Keratinocyte (primary cell): ENCODE measurements at regions not wholly inside any gene's neighbourhood (a gene's known extent, or its start where the extent isn't known, plus 50 kb on each side); places are given as distances from the start of the nearest gene placed in this dataset.

Experiments
- DNase-seq: peaks from one replicate; pipeline ENCODE4 v3.0.0-alpha.2; 2011; ENCODE audit warnings: low read depth, missing footprints, low spot score
- FAIRE-seq: peaks from 2 replicates; lab custom pipeline; 2011; peaks lifted over from hg19 to GRCh38; lab: Jason Lieb, UNC
- H2AFZ ChIP-seq: 2 replicates; pipeline ENCODE4 v1.6.0; 2012; ENCODE audit warnings: low read length, control low read depth, inconsistent platforms; ENCODE audit not compliant: control insufficient read depth
- H3K27ac ChIP-seq: 2 replicates; pipeline ENCODE4 v1.5.1; 2011; ENCODE audit warnings: low read length; ENCODE audit not compliant: control insufficient read depth, insufficient read depth
- H3K27me3 ChIP-seq: 3 replicates; pipeline ENCODE4 v1.6.0; 2011; ENCODE audit warnings: low read length; ENCODE audit not compliant: control insufficient read depth, insufficient read depth; ENCODE audit errors: extremely low read depth
- H3K36me3 ChIP-seq, 2 experiments: 2 replicates in 1 of 2; 3 replicates in 1 of 2; pipeline ENCODE4 v1.5.1; 2011; ENCODE audit warnings: low read length in 2 of 2, mild to moderate bottlenecking in 1 of 2; ENCODE audit not compliant: control insufficient read depth in 2 of 2, insufficient read depth in 2 of 2; ENCODE audit errors: extremely low read depth in 1 of 2
- H3K4me1 ChIP-seq: 3 replicates; pipeline ENCODE4 v1.5.1; 2011; ENCODE audit warnings: low read length; ENCODE audit not compliant: control insufficient read depth, insufficient read depth; ENCODE audit errors: extremely low read depth
- H3K4me2 ChIP-seq: 3 replicates; pipeline ENCODE4 v1.6.0; 2011; ENCODE audit warnings: low read depth, low read length; ENCODE audit not compliant: control insufficient read depth, insufficient read depth; ENCODE audit errors: extremely low read depth
- H3K4me3 ChIP-seq, 3 experiments: fragments of 200-600 bp in 1 of 3; sonication (generic) in 1 of 3; 2 replicates in 2 of 3; 3 replicates in 1 of 3; pipeline ENCODE4 v1.5.1; 2011 to 2016; ENCODE audit warnings: low read length in 3 of 3, mild to moderate bottlenecking in 3 of 3, control low read depth in 2 of 3, inconsistent platforms in 1 of 3, low read depth in 1 of 3, mixed read lengths in 1 of 3, mixed run types in 1 of 3, moderate library complexity in 1 of 3; ENCODE audit not compliant: control insufficient read depth in 2 of 3, insufficient read depth in 2 of 3; ENCODE audit errors: extremely low read depth in 1 of 3
- H3K79me2 ChIP-seq: 2 replicates; pipeline ENCODE4 v1.6.0; 2012; ENCODE audit warnings: low read length; ENCODE audit not compliant: control insufficient read depth, insufficient read depth
- H3K9ac ChIP-seq: 3 replicates; pipeline ENCODE4 v1.6.0; 2011; ENCODE audit warnings: low read length; ENCODE audit not compliant: control insufficient read depth, insufficient read depth; ENCODE audit errors: extremely low read depth
- H3K9me1 ChIP-seq: 3 replicates; pipeline ENCODE4 v1.6.0; 2011; ENCODE audit warnings: low read length; ENCODE audit not compliant: control insufficient read depth, insufficient read depth; ENCODE audit errors: extremely low read depth
- H3K9me3 ChIP-seq: 2 replicates; pipeline ENCODE4 v1.5.1; 2012; ENCODE audit warnings: low read depth, low read length; ENCODE audit not compliant: control insufficient read depth
- H4K20me1 ChIP-seq: 3 replicates; pipeline ENCODE4 v1.6.0; 2011; ENCODE audit warnings: low read length; ENCODE audit not compliant: control insufficient read depth, insufficient read depth; ENCODE audit errors: extremely low read depth
- CTCF ChIP-seq, 3 experiments: IDR thresholded peaks in 1 of 3; conservative IDR thresholded peaks in 1 of 3; optimal IDR thresholded peaks in 1 of 3; 2 replicates in 2 of 3; 3 replicates in 1 of 3; pipeline versions ENCODE3 to v1.5.1; 2011; ENCODE audit warnings: low read length in 3 of 3, mild to moderate bottlenecking in 3 of 3, moderate library complexity in 2 of 3, control low read depth in 1 of 3, inconsistent platforms in 1 of 3; ENCODE audit not compliant: insufficient read depth in 2 of 3; ENCODE audit errors: extremely low read depth in 1 of 3
- EZH2 ChIP-seq: IDR thresholded peaks from one replicate; pipeline ENCODE4 v1.6.1; 2012; ENCODE audit warnings: inconsistent platforms, mild to moderate bottlenecking, low read length, moderate library complexity
- dilution Hi-C: fragments of 300-500 bp; cut with MboI; formaldehyde crosslinking; loops from one replicate; pipeline ENCODE4 v1.7.0; 2020; ENCODE audit warnings: low sequenced_read_pairs; ENCODE audit not compliant: extremely low pct_ligation_motif_present

DNA sequence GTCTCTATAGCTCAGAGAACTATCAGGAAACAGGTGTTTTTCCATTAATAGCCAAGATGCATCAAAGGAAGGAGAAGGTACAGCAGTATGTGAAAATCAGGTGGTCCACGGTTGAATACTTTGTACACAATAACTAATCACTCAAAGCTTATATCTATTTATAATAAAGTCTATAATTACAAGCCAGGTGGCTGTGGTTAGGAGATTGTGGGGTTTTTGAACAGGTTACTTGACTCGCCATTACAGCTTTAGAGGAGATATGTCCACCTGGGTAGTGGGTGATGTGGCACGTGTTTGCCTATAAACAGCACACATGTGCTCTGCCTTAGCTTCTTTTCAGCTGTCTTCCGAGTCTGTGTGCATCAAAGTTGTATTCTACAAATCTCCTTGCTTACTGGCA, 892.2 kb upstream of the ZEB2 start:
- Histone ChIP-seq H3K4me2 (no peak overlapping the region), H3K27ac (no peak overlapping the region), H3K9me1 (no peaks in the 10 kb centered on the region), H3K9ac (no peak overlapping the region), H3K36me3 (no peaks in the 10 kb centered on the region), H3K4me1 (no peaks in the 10 kb centered on the region), H4K20me1 (no peaks in the 10 kb centered on the region), H3K79me2 (no peaks in the 10 kb centered on the region), H3K27me3 (no peaks in the 10 kb centered on the region), H3K4me3 (no peak overlapping the region), H3K9me3 (no peaks in the 10 kb centered on the region), H2AFZ (no peak overlapping the region)
- DNase-seq = no peak
- no peak for TF ChIP-seq EZH2
- TF ChIP-seq CTCF (optimal IDR thresholded peaks at IDR 0.05 in 1 of 3, IDR thresholded peaks at IDR 0.05 in 1 of 3, conservative IDR thresholded peaks at IDR 0.05 in 1 of 3; ENCODE audit: extremely low read depth in 1 of 3, insufficient read depth in 2 of 3, low read length in 3 of 3) = no peak
- dilution Hi-C loops = no loop called here
- no peak for FAIRE-seq

GRCh38 chr2:145411493-145411892, 891.6 kb upstream of the ZEB2 start:
- DNase-seq = no peak
- H3K27me3 ChIP-seq = no peaks in the 10 kb centered on the region
- no peaks in the 10 kb centered on the region for H3K4me1 ChIP-seq
- H3K9ac ChIP-seq = no peak overlapping the region
- no peaks in the 10 kb centered on the region for H3K79me2 ChIP-seq
- H3K27ac ChIP-seq = no peak overlapping the region
- FAIRE-seq = no peak
- dilution Hi-C loops = no loop called here
- no peaks in the 10 kb centered on the region for H3K36me3 ChIP-seq
- no peaks in the 10 kb centered on the region for H3K9me1 ChIP-seq
- H3K4me3 ChIP-seq = no peak overlapping the region
- no peak overlapping the region for H3K4me2 ChIP-seq
- H4K20me1 ChIP-seq = no peaks in the 10 kb centered on the region
- H3K9me3 ChIP-seq = no peaks in the 10 kb centered on the region
- TF ChIP-seq EZH2 (no peak), CTCF (optimal IDR thresholded peaks at IDR 0.05 in 1 of 3, IDR thresholded peaks at IDR 0.05 in 1 of 3, conservative IDR thresholded peaks at IDR 0.05 in 1 of 3; ENCODE audit: extremely low read depth in 1 of 3, insufficient read depth in 2 of 3, low read length in 3 of 3) (no peak)
- H2AFZ ChIP-seq = no peak overlapping the region
